ENCODE measurements at regions not wholly inside any gene's neighbourhood (a gene's known extent, or its start where the extent isn't known, plus 50 kb on each side); places are given as distances from the start of the nearest gene placed in this dataset.

DNA sequence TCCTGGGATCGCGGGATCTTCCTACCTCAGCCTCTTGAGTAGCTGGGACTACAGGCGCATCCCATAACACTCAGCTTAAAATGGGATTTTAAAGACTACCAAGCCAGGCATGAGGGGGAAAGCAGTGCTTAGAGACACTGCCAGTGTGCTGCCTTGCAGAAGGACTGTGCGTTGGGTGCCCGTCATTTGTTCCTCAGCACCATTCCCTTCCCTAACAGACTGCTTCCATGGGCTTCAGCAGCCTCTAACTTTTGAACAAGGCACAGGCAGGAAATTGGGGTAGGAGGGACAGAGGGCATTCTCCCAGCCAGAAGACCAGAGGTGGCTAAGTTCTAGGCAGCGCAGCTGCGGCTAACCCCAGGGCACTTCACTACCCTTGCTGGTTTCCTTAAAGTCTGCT lies 73.9 kb upstream of the USP24 start:
- DNase-seq: no peak
- ChIA-PET POLR2A (ENCODE audit: unreplicated experiment) (no interaction called here), CTCF (interaction anchor here (1.2 kb wide), 1 partner anchor 1296 kb away, joined by 4 read pairs; no protein-coding TSS in a partner anchor)
- intact Hi-C loops (cut with micrococcal nuclease; ENCODE audit: unreplicated experiment): loop anchor here (5.0 to 10.0 kb wide), 7 partner anchors 48 to 1206 kb away; no protein-coding TSS in a partner anchor
- H3K36me3 ChIP-seq (ENCODE audit: low read depth): no peaks in the 10 kb centered on the region
- H3F3A ChIP-seq (ENCODE audit: insufficient read depth, low read depth): no peaks in the 10 kb centered on the region
- peaks cover 4% of the 10 kb centered on the region; the same call in 1 of the 2 replicates for H3K4me1 ChIP-seq (replicated peaks; ENCODE audit: insufficient read depth)
- BruUV-seq (replicated peaks): no TSS peak
- H3K79me2 ChIP-seq (ENCODE audit: low read depth): no peaks in the 10 kb centered on the region
- TF ChIP-seq EZH2 (IDR thresholded peaks at IDR 0.05; ENCODE audit: low read depth): no peak
- TF ChIP-seq, protein P1, sequence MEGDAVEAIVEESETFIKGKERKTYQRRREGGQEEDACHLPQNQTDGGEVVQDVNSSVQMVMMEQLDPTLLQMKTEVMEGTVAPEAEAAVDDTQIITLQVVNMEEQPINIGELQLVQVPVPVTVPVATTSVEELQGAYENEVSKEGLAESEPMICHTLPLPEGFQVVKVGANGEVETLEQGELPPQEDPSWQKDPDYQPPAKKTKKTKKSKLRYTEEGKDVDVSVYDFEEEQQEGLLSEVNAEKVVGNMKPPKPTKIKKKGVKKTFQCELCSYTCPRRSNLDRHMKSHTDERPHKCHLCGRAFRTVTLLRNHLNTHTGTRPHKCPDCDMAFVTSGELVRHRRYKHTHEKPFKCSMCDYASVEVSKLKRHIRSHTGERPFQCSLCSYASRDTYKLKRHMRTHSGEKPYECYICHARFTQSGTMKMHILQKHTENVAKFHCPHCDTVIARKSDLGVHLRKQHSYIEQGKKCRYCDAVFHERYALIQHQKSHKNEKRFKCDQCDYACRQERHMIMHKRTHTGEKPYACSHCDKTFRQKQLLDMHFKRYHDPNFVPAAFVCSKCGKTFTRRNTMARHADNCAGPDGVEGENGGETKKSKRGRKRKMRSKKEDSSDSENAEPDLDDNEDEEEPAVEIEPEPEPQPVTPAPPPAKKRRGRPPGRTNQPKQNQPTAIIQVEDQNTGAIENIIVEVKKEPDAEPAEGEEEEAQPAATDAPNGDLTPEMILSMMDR (conservative IDR thresholded peaks at IDR 0.05): no peak
- H3K4me2 ChIP-seq: no peak overlapping the region
- H3K27ac ChIP-seq: no peak overlapping the region
- H3K4me3 ChIP-seq: no peak overlapping the region
- H2AFZ ChIP-seq: no peak overlapping the region
- no peaks in the 10 kb centered on the region for H4K20me1 ChIP-seq (ENCODE audit: insufficient read depth)
- no peaks in the 10 kb centered on the region for H3K27me3 ChIP-seq (ENCODE audit: insufficient read depth, low read depth)
- H3K9me3 ChIP-seq (ENCODE audit: insufficient read depth, low read depth): no peaks in the 10 kb centered on the region
- no peaks in the 10 kb centered on the region for H3K9me2 ChIP-seq (ENCODE audit: insufficient read depth)

DNA sequence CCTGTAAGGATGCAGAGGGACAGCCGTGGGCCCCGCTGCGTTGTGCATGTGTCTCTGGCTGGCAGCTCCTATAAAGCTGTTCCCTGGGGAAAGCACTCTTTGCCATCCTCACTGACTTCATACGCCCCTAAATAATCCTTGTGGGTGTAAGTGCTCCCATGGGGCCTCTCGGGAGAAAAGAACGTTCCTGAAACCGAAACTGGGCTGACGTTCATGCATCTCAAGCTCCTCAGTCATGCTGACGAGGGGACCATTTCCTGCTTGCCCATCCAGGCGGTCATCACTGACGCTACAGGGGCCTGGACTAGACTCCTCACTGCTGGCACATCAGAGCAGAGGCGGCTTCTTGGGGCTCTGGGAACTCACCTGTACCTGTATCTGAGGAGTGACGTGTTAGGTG lies 73.1 kb upstream of the USP24 start:
- Histone ChIP-seq H3K4me3 (no peak overlapping the region), H3K9me2 (ENCODE audit: insufficient read depth) (no peaks in the 10 kb centered on the region), H3K4me2 (no peak overlapping the region), H2AFZ (no peak overlapping the region), H3F3A (ENCODE audit: insufficient read depth, low read depth) (no peaks in the 10 kb centered on the region), H3K36me3 (ENCODE audit: low read depth) (no peaks in the 10 kb centered on the region), H3K9me3 (ENCODE audit: insufficient read depth, low read depth) (no peaks in the 10 kb centered on the region), H3K4me1 (replicated peaks; ENCODE audit: insufficient read depth) (peaks cover 4% of the 10 kb centered on the region; the same call in 1 of the 2 replicates), H3K79me2 (ENCODE audit: low read depth) (no peaks in the 10 kb centered on the region), H3K27ac (no peak overlapping the region), H3K27me3 (ENCODE audit: insufficient read depth, low read depth) (no peaks in the 10 kb centered on the region), H4K20me1 (ENCODE audit: insufficient read depth) (no peaks in the 10 kb centered on the region)
- CTCF ChIA-PET: interaction anchor here (1.2 kb wide), 1 partner anchor 1297 kb away, joined by 4 read pairs; no protein-coding TSS in a partner anchor
- BruUV-seq (replicated peaks): no TSS peak
- no peak for DNase-seq
- TF ChIP-seq, protein P1 (conservative IDR thresholded peaks at IDR 0.05): no peak
- TF ChIP-seq EZH2 (IDR thresholded peaks at IDR 0.05; ENCODE audit: low read depth): no peak
- intact Hi-C loops (cut with micrococcal nuclease; ENCODE audit: unreplicated experiment): loop anchor here (5.0 to 10.0 kb wide), 7 partner anchors 49 to 1207 kb away; no protein-coding TSS in a partner anchor
- POLR2A ChIA-PET (ENCODE audit: unreplicated experiment): no interaction called here

DNA sequence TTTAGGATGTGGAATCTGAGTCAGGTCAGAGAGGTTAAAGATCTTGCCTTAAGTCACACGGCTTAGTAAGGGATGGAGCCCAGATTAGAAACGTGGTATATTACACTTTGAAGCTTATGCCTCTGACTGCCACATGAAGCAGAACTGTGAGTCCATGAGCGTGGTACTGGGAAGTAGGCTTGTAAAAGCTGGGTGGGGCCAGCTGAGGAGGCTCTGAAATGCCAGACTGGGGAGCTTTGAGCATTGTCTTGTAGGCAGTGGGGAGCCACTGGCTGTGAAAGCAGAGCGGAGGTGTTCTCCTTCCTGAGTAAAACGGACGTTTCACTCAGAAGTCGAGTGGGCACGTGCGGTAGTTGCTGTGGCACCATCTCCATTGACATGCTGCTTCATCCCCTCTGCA lies 72.6 kb upstream of the USP24 start:
- Histone ChIP-seq H3K36me3 (ENCODE audit: low read depth) (no peaks in the 10 kb centered on the region), H3K4me1 (replicated peaks; ENCODE audit: insufficient read depth) (peaks cover 4% of the 10 kb centered on the region; the same call in 1 of the 2 replicates), H2AFZ (no peak overlapping the region), H3K9me2 (ENCODE audit: insufficient read depth) (no peaks in the 10 kb centered on the region), H3F3A (ENCODE audit: insufficient read depth, low read depth) (no peaks in the 10 kb centered on the region), H3K4me3 (no peak overlapping the region), H3K4me2 (no peak overlapping the region), H3K9me3 (ENCODE audit: insufficient read depth, low read depth) (no peaks in the 10 kb centered on the region), H4K20me1 (ENCODE audit: insufficient read depth) (no peaks in the 10 kb centered on the region), H3K27me3 (ENCODE audit: insufficient read depth, low read depth) (no peaks in the 10 kb centered on the region), H3K27ac (no peak overlapping the region), H3K79me2 (ENCODE audit: low read depth) (no peaks in the 10 kb centered on the region)
- DNase-seq: no peak
- TF ChIP-seq, protein P1 (conservative IDR thresholded peaks at IDR 0.05): no peak
- TF ChIP-seq EZH2 (IDR thresholded peaks at IDR 0.05; ENCODE audit: low read depth): no peak
- ChIA-PET CTCF (no interaction called here), POLR2A (ENCODE audit: unreplicated experiment) (no interaction called here)
- BruUV-seq (replicated peaks): no TSS peak
- intact Hi-C loops (cut with micrococcal nuclease; ENCODE audit: unreplicated experiment): loop anchor here (5.0 to 10.0 kb wide), 7 partner anchors 50 to 1207 kb away; no protein-coding TSS in a partner anchor
